ENCODE measurements at regions not wholly inside any gene's neighbourhood (a gene's known extent, or its start where the extent isn't known, plus 50 kb on each side); places are given as distances from the start of the nearest gene placed in this dataset.
A peak's percentile ranks its signal among the peaks of the same experiment; 100 is the strongest.

DNA sequence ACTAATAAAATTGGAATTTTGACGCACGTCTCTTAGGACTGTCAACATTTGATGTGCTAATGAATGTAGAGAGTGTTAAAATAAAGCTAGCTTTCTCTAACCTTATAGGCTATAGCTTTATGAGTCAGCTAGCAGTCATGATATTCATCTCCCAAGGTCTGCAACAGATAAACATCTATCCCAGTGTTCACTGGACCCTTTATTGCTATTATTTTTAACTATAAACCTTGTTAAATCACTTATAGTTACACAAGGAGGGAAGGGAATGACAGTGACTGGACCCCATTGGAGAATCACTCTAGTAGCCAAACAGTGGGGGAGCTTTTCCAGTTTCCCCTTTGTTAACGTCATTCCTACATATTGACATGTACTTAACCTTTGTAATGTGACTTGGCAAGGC lies 67.9 kb upstream of the SHISA3 start:
- H3K27me3 ChIP-seq: no peaks in the 10 kb centered on the region
- no peaks in the 10 kb centered on the region for H3K9me3 ChIP-seq
- TF ChIP-seq, protein P1, sequence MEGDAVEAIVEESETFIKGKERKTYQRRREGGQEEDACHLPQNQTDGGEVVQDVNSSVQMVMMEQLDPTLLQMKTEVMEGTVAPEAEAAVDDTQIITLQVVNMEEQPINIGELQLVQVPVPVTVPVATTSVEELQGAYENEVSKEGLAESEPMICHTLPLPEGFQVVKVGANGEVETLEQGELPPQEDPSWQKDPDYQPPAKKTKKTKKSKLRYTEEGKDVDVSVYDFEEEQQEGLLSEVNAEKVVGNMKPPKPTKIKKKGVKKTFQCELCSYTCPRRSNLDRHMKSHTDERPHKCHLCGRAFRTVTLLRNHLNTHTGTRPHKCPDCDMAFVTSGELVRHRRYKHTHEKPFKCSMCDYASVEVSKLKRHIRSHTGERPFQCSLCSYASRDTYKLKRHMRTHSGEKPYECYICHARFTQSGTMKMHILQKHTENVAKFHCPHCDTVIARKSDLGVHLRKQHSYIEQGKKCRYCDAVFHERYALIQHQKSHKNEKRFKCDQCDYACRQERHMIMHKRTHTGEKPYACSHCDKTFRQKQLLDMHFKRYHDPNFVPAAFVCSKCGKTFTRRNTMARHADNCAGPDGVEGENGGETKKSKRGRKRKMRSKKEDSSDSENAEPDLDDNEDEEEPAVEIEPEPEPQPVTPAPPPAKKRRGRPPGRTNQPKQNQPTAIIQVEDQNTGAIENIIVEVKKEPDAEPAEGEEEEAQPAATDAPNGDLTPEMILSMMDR (IDR thresholded peaks at IDR 0.05): no peak
- no peak for TF ChIP-seq POLR2AphosphoS5 (IDR thresholded peaks at IDR 0.05)
- no peak for TF ChIP-seq POLR2A (IDR thresholded peaks at IDR 0.05)
- TF ChIP-seq EP300 (IDR thresholded peaks at IDR 0.05): no peak
- no peaks in the 10 kb centered on the region for H3K36me3 ChIP-seq
- no peak overlapping the region for H3K27ac ChIP-seq
- no peak overlapping the region for H3K4me3 ChIP-seq
- no peak for DNase-seq
- intact Hi-C loops (cut with DNase I; ENCODE audit: low total_unique reads): no loop called here
- no peaks in the 10 kb centered on the region for H3K4me1 ChIP-seq
- WGBS, 5 donors: 34 to 64% (median 45%) methylated on average over 3 of the region's 3 CpGs

- Histone ChIP-seq H3K4me3 (no peak overlapping the region), H3K36me3 (no peaks in the 10 kb centered on the region), H3K4me1 (no peaks in the 10 kb centered on the region), H3K27me3 (no peaks in the 10 kb centered on the region), H3K27ac (no peak overlapping the region), H3K9me3 (no peaks in the 10 kb centered on the region)
- TF ChIP-seq, protein P1 (IDR thresholded peaks at IDR 0.05): no peak
- TF ChIP-seq POLR2AphosphoS5 (IDR thresholded peaks at IDR 0.05) (no peak), POLR2A (IDR thresholded peaks at IDR 0.05) (no peak), EP300 (IDR thresholded peaks at IDR 0.05) (no peak)
- intact Hi-C loops (cut with DNase I; ENCODE audit: low total_unique reads): no loop called here
- no peak for DNase-seq
- WGBS, 5 donors: 65 to 73% (median 67%) methylated on average over 7 of the region's 7 CpGs
Observed at GRCh38 chr4:42330002-42330592, 67.2 kb upstream of the SHISA3 start.

DNA sequence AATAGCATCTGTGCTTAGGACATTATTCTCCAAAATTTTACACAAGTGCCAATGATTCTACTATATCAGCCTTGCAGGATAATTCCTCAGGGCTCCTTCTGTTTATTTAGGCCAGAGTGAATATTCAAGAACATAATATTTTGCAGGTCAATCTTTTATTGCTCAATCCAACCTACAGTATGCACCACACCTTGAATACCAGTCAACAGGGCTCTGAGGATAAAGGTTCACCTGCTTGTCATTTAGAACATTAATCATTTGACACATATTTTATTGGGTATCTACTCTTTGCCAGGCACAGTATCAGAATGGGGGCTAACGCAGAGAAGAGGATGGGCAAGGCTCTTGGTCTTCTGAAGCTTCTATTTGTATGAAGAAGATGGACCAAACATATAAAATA lies 66.2 kb upstream of the SHISA3 start:
- WGBS, 5 donors: 85 to 94% (median 86%) methylated on average over 1 of the region's 1 CpG
- TF ChIP-seq POLR2A (IDR thresholded peaks at IDR 0.05): no peak
- TF ChIP-seq EP300 (IDR thresholded peaks at IDR 0.05): no peak
- TF ChIP-seq, protein P1 (IDR thresholded peaks at IDR 0.05): no peak
- TF ChIP-seq POLR2AphosphoS5 (IDR thresholded peaks at IDR 0.05): no peak
- Histone ChIP-seq H3K27me3 (no peaks in the 10 kb centered on the region), H3K4me3 (no peak overlapping the region), H3K4me1 (no peaks in the 10 kb centered on the region), H3K27ac (no peak overlapping the region), H3K9me3 (no peaks in the 10 kb centered on the region), H3K36me3 (no peaks in the 10 kb centered on the region)
- intact Hi-C loops (cut with DNase I; ENCODE audit: low total_unique reads): no loop called here
- no peak for DNase-seq

DNA sequence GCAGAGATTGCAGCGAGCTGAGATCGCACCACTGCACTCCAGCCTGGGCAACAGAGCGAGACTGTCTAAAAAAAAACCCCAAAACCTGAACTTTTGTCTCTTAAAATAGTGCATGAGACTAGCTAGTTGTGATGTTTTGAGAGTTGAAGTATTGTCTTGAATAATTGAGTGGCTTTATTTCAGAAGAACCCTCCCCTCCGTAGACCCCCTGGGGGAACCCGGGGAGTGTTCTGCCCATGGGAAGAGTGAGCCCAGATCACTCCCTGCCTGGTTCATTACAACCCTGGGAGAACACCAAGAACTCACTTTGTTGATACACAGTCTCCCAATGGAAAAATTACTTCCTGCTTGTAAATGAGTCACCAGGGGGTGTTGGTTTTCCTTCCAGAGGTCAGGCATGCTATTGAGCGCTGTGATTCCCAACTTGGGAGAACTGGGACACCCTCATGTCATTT lies 65.3 kb upstream of the SHISA3 start:
- no peak for DNase-seq
- H3K4me3 ChIP-seq: no peak overlapping the region
- no peaks in the 10 kb centered on the region for H3K27me3 ChIP-seq
- no peak for TF ChIP-seq EP300 (IDR thresholded peaks at IDR 0.05)
- peak in 1 of 3 donors; percentile 11 for TF ChIP-seq POLR2AphosphoS5 (IDR thresholded peaks at IDR 0.05)
- TF ChIP-seq, protein P1 (IDR thresholded peaks at IDR 0.05): no peak
- H3K36me3 ChIP-seq: no peaks in the 10 kb centered on the region
- H3K9me3 ChIP-seq: no peaks in the 10 kb centered on the region
- 67 to 88% (median 81%) methylated on average over 6 of the region's 6 CpGs for WGBS, 5 donors
- no peak overlapping the region for H3K27ac ChIP-seq
- no peaks in the 10 kb centered on the region for H3K4me1 ChIP-seq
- intact Hi-C loops (cut with DNase I; ENCODE audit: low total_unique reads): no loop called here
